Gastroesophageal sphincter (tissue), 3 donors: ENCODE measurements at regions not wholly inside any gene's neighbourhood (a gene's known extent, or its start where the extent isn't known, plus 50 kb on each side); places are given as distances from the start of the nearest gene placed in this dataset.
"Not testable (repeated sequence)": the region's sequence is repeated elsewhere in the genome, so short reads cannot be mapped to it uniquely, and the experiment has no call there.

Source experiments
- POLR2AphosphoS5 ChIP-seq: sonication (generic); formaldehyde crosslinking; IDR thresholded peaks from one replicate; pipeline ENCODE4 v1.6.1; 2017; ENCODE audit warnings: antibody characterized with exemption
- TF ChIP-seq, protein P1 (sequence below), 4 experiments: fragments of 200-600 bp in 2 of 4; fragments of 450-650 bp in 2 of 4; sonication (generic) in 1 of 4; IDR thresholded peaks; one replicate each; pipeline ENCODE4 v1.5.1; 2017 to 2019; ENCODE audit warnings: antibody characterized with exemption in 4 of 4, mild to moderate bottlenecking in 2 of 4, moderate library complexity in 2 of 4

DNA sequence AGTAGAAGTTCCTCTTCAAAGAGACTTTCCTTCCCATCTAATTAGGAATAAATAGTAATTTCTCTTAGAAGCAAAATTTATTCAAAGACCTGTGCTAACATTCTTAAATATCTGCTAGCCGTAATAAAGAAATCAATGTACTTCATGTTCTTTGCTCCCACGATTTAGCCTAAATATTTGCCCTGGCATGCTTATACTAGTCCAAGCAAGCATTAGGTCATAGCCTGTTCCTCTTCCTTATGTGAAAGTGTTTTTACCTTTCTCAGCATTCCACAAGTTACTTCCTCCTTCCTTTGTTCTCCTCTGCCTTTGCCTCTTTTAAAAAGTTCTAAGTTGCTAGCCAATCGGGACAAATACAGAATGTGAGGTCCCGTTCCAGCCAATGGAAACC is 55.6 kb upstream of the PPP1R2C start:
- TF ChIP-seq, protein P1, sequence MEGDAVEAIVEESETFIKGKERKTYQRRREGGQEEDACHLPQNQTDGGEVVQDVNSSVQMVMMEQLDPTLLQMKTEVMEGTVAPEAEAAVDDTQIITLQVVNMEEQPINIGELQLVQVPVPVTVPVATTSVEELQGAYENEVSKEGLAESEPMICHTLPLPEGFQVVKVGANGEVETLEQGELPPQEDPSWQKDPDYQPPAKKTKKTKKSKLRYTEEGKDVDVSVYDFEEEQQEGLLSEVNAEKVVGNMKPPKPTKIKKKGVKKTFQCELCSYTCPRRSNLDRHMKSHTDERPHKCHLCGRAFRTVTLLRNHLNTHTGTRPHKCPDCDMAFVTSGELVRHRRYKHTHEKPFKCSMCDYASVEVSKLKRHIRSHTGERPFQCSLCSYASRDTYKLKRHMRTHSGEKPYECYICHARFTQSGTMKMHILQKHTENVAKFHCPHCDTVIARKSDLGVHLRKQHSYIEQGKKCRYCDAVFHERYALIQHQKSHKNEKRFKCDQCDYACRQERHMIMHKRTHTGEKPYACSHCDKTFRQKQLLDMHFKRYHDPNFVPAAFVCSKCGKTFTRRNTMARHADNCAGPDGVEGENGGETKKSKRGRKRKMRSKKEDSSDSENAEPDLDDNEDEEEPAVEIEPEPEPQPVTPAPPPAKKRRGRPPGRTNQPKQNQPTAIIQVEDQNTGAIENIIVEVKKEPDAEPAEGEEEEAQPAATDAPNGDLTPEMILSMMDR (IDR thresholded peaks at IDR 0.05) = not testable (repeated sequence)
- not testable (repeated sequence) for TF ChIP-seq POLR2AphosphoS5
